ENCODE measurements at regions not wholly inside any gene's neighbourhood (a gene's known extent, or its start where the extent isn't known, plus 50 kb on each side); places are given as distances from the start of the nearest gene placed in this dataset.

DNA sequence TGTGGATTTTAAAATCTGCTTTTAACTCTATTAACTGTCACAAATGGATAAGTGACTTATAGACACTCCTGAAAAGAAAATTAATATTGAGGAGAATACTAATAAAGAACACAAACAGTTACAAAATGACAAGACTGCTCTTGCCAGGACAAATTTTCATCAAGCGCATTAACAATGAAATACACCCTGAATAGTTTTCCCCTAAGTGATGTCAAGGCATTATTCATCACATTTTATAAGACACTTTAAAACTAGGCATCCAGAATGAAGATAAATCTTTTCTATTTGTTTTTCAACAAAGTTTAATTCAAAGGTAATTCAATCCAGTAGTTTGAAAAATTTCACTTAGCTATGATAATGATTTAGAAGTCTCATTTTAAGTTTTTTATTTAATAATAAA is 110.5 kb upstream of the SEC61G start:
- TF ChIP-seq, protein P1, sequence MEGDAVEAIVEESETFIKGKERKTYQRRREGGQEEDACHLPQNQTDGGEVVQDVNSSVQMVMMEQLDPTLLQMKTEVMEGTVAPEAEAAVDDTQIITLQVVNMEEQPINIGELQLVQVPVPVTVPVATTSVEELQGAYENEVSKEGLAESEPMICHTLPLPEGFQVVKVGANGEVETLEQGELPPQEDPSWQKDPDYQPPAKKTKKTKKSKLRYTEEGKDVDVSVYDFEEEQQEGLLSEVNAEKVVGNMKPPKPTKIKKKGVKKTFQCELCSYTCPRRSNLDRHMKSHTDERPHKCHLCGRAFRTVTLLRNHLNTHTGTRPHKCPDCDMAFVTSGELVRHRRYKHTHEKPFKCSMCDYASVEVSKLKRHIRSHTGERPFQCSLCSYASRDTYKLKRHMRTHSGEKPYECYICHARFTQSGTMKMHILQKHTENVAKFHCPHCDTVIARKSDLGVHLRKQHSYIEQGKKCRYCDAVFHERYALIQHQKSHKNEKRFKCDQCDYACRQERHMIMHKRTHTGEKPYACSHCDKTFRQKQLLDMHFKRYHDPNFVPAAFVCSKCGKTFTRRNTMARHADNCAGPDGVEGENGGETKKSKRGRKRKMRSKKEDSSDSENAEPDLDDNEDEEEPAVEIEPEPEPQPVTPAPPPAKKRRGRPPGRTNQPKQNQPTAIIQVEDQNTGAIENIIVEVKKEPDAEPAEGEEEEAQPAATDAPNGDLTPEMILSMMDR (IDR thresholded peaks at IDR 0.05), result no peak
- no peak for TF ChIP-seq POLR2A (IDR thresholded peaks at IDR 0.05)
